ENCODE measurements at regions not wholly inside any gene's neighbourhood (a gene's known extent, or its start where the extent isn't known, plus 50 kb on each side); places are given as distances from the start of the nearest gene placed in this dataset.
A peak's percentile ranks its signal among the peaks of the same experiment; 100 is the strongest.
"Not testable (repeated sequence)": the region's sequence is repeated elsewhere in the genome, so short reads cannot be mapped to it uniquely, and the experiment has no call there.

- DNase-seq: not testable (repeated sequence)
Observed at GRCh38 chr1:66424530-66424929, 109.4 kb upstream of the SGIP1 start.

GRCh38 chr1:66426239-66426853, 107.6 kb upstream of the SGIP1 start:
- no peak for DNase-seq

- not testable (repeated sequence) for DNase-seq
Observed at GRCh38 chr1:66430815-66431214, 103.1 kb upstream of the SGIP1 start.

- DNase-seq: no peak
Observed at GRCh38 chr1:66431999-66432398, 102.0 kb upstream of the SGIP1 start.

GRCh38 chr1:66433611-66434010, 100.3 kb upstream of the SGIP1 start:
- no peak for DNase-seq

- DNase-seq: no peak
Observed at GRCh38 chr1:66434096-66434495, 99.9 kb upstream of the SGIP1 start.

- DNase-seq: no peak
Observed at GRCh38 chr1:66435541-66435940, 98.4 kb upstream of the SGIP1 start.

- no peak for DNase-seq
Observed at GRCh38 chr1:66436378-66437135, 97.4 kb upstream of the SGIP1 start.

- no peak for DNase-seq
Observed at GRCh38 chr1:66437136-66437401, 96.9 kb upstream of the SGIP1 start.

GRCh38 chr1:66438062-66438461, 95.9 kb upstream of the SGIP1 start:
- no peak for DNase-seq

GRCh38 chr1:66438501-66438900, 95.5 kb upstream of the SGIP1 start:
- DNase-seq: no peak

GRCh38 chr1:66439031-66439740, 94.8 kb upstream of the SGIP1 start:
- no peak for DNase-seq

- no peak for DNase-seq
Observed at GRCh38 chr1:66443793-66444192, 90.2 kb upstream of the SGIP1 start.

- DNase-seq: no peak
Observed at GRCh38 chr1:66444438-66445265, 89.3 kb upstream of the SGIP1 start.

GRCh38 chr1:66445492-66446181, 88.3 kb upstream of the SGIP1 start:
- peak in 20 of 58 donors; percentile 1 to 37 (median 19) for DNase-seq

- DNase-seq: peak in 14 of 58 donors; percentile 6 to 85 (median 24)
Observed at GRCh38 chr1:66446261-66447001, 87.5 kb upstream of the SGIP1 start.

- no peak for DNase-seq
Observed at GRCh38 chr1:66450043-66450514, 83.9 kb upstream of the SGIP1 start.

GRCh38 chr1:66450847-66451246, 83.1 kb upstream of the SGIP1 start:
- no peak for DNase-seq

- no peak for DNase-seq
Observed at GRCh38 chr1:66452162-66452561, 81.8 kb upstream of the SGIP1 start.

GRCh38 chr1:66452982-66453381, 81.0 kb upstream of the SGIP1 start:
- DNase-seq: no peak
